Kidney epithelial cell (primary cell): ENCODE measurements at regions not wholly inside any gene's neighbourhood (a gene's known extent, or its start where the extent isn't known, plus 50 kb on each side); places are given as distances from the start of the nearest gene placed in this dataset.

Source experiments
- DNase-seq: peaks from one replicate; pipeline ENCODE4 v3.0.0-alpha.2; 2010; ENCODE audit warnings: low read depth
- H3K27me3 ChIP-seq: 2 replicates; pipeline ENCODE4 v1.6.0; 2011; ENCODE audit warnings: low read length; ENCODE audit not compliant: control insufficient read depth, insufficient read depth
- H3K36me3 ChIP-seq: 2 replicates; pipeline ENCODE4 v1.5.1; 2011; ENCODE audit warnings: low read length; ENCODE audit not compliant: control insufficient read depth, insufficient read depth
- H3K4me3 ChIP-seq: 2 replicates; pipeline ENCODE4 v1.5.1; 2011; ENCODE audit warnings: low read depth, mild to moderate bottlenecking, control low read depth, low read length
- TF ChIP-seq, protein P1 (sequence below): IDR thresholded peaks from 2 replicates; pipeline ENCODE4 v1.5.1; 2011; ENCODE audit warnings: mild to moderate bottlenecking, moderate library complexity, low read length, control low read depth, inconsistent platforms; ENCODE audit not compliant: insufficient read depth, poor library complexity, severe bottlenecking

DNA sequence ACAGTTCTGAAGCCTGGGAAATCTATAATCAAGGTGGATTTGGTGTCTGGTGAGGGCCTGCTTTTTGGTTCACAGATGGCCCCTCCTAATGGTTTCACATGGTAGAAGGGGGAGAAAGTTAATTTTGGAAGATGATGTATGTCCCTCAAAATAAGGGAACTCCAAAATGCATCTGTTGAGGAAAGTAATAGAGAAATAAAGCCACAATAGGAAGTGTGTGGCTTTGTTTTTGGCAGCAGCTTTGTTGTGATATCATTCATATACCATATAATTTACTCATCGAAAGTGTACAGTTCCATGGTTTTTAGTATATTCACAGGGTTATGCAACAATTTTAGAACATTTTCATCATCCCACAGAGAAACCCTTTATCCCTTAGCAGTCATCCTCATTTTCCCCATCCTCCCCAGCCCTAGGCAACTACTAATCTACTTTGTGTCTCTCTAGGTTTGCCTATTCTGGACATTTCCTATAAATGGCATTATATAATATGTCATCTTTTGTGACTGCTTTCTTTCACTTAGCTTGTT lies 274.0 kb upstream of the FAM98A start:
- TF ChIP-seq, protein P1, sequence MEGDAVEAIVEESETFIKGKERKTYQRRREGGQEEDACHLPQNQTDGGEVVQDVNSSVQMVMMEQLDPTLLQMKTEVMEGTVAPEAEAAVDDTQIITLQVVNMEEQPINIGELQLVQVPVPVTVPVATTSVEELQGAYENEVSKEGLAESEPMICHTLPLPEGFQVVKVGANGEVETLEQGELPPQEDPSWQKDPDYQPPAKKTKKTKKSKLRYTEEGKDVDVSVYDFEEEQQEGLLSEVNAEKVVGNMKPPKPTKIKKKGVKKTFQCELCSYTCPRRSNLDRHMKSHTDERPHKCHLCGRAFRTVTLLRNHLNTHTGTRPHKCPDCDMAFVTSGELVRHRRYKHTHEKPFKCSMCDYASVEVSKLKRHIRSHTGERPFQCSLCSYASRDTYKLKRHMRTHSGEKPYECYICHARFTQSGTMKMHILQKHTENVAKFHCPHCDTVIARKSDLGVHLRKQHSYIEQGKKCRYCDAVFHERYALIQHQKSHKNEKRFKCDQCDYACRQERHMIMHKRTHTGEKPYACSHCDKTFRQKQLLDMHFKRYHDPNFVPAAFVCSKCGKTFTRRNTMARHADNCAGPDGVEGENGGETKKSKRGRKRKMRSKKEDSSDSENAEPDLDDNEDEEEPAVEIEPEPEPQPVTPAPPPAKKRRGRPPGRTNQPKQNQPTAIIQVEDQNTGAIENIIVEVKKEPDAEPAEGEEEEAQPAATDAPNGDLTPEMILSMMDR, result no peak
- Histone ChIP-seq H3K27me3 (no peaks in the 10 kb centered on the region), H3K4me3 (no peak overlapping the region), H3K36me3 (no peaks in the 10 kb centered on the region)
- no peak for DNase-seq

DNA sequence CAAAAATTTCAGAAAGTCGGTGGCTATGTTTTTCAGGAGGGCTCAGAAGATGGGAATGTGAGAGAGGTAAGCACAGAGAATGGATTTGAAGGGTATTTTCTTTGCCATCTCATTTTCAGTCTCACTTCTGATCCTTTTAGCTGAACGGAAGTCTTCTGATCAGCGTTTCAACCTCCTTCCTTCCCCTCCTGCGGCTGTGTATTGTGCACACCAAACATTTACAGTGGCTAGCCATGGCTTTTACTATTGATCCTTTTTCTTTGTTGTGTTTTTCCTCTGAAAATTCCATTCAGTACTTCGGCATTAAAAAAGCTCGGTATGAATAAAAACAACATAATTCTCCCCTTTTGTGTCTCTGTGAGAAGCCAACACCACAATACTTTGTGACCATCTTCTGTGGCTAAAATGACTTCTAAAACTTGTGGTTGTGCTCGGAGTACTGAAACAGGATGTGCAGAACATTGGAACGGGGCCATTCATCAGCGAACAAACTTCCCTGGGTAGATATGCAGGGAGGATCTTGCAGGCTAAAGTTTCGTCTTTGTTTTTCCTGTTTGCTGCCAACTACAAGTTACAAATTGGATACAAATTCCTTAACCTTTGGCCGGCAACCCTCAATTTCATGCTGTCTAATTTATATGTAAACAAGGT lies 260.8 kb upstream of the FAM98A start:
- no peaks in the 10 kb centered on the region for H3K36me3 ChIP-seq
- H3K27me3 ChIP-seq, result no peaks in the 10 kb centered on the region
- TF ChIP-seq, protein P1, result no peak
- H3K4me3 ChIP-seq, result no peak overlapping the region
- no peak for DNase-seq

DNA sequence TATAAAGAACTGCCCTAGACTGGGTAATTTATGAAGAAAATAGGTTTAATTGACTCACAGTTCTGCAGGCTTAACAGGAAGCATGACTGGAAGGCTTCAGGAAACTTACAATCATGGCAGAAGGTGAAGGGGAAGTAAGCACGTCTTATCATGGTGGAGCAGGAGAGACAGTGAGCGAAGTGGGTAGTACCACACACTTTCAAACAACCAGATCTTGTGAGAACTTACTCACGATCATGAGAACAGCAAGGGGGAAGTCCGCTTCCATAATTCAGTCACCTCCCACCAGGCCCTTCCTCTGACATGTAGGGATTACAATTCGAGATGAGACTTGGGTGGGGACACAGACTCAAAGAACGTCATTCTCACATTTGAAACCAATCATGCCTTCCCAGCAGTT lies 260.1 kb upstream of the FAM98A start:
- Histone ChIP-seq H3K36me3 (no peaks in the 10 kb centered on the region), H3K4me3 (no peak overlapping the region), H3K27me3 (no peaks in the 10 kb centered on the region)
- no peak for DNase-seq
- TF ChIP-seq, protein P1, result no peak

DNA sequence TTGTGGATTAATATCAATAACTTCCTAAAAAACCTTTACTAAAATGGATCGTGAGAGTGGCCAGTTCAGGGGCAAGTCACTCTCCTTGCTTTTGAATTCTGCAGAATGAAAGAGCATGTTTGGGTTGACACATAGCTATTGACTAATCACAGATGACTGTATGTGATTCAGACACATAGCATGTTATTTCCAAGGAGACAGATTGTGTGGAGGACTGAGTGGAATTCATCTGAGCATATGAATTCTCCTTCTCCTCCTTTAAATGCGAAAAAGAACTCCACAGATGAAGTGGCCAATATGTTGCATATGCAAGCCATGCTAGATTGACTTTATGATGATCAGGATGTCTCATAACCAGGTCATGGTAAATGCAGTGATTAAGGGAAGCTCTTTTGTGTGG lies 249.4 kb upstream of the FAM98A start:
- TF ChIP-seq, protein P1, result no peak
- peak; percentile 9 for DNase-seq
- Histone ChIP-seq H3K4me3 (no peak overlapping the region), H3K27me3 (no peaks in the 10 kb centered on the region), H3K36me3 (no peaks in the 10 kb centered on the region)

DNA sequence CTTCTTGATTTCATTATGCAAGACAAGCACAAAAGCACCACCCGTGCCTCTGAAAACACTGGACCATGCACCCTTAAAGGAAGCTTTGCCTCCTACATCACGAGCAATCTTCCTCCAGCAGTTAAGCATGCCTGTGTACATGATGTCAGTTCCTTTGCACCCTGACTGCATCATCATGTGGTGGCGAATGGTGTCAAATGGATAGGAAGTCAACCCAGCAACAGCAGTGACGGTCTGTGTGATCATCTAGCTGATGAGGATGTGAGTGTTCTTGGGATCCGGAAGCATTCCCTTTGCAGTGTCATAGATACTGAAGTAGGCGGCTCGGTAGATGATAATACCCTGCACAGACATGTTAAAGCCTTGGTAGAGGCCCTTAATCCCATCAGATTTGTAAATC lies 240.7 kb upstream of the FAM98A start:
- TF ChIP-seq, protein P1, result no peak
- DNase-seq, result no peak
- no peak overlapping the region for H3K4me3 ChIP-seq
- no peaks in the 10 kb centered on the region for H3K36me3 ChIP-seq
- H3K27me3 ChIP-seq, result no peaks in the 10 kb centered on the region

DNA sequence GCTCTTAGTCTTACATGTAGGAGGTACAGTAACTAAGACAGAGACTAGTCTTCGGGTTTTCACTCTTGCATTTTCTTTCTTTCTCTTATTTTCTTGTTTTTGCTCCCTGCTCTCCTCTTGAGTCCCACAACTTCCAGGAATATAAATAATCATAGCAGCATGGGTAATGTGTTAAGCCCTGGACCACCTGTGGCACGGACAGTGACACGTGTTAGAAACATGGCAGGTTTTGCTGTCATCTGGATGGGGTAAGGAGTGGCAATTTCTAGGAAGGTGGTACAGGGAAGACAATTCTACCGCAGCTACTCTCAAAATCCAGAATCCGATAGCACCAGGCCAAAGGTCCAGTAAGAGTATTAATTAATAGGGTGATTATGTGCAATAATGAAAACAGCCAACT lies 237.5 kb upstream of the FAM98A start:
- TF ChIP-seq, protein P1, result no peak
- no peaks in the 10 kb centered on the region for H3K36me3 ChIP-seq
- no peak overlapping the region for H3K4me3 ChIP-seq
- no peaks in the 10 kb centered on the region for H3K27me3 ChIP-seq
- no peak for DNase-seq
